Vagina (tissue), 2 donors: ENCODE measurements at regions not wholly inside any gene's neighbourhood (a gene's known extent, or its start where the extent isn't known, plus 50 kb on each side); places are given as distances from the start of the nearest gene placed in this dataset.

Experiments used
- POLR2A ChIP-seq, 2 donors: fragments of 450-650 bp; IDR thresholded peaks; one replicate each; pipeline ENCODE4 v1.6.1; 2017; ENCODE audit warnings: antibody characterized with exemption in 2 of 2, mild to moderate bottlenecking in 2 of 2, moderate library complexity in 2 of 2
- POLR2AphosphoS5 ChIP-seq, 2 donors: sonication (generic); formaldehyde crosslinking; IDR thresholded peaks; one replicate each; pipeline ENCODE4 v1.9.0; 2017; ENCODE audit warnings: antibody characterized with exemption in 2 of 2, mild to moderate bottlenecking in 2 of 2, low read depth in 1 of 2; ENCODE audit not compliant: insufficient read depth in 1 of 2
- TF ChIP-seq, protein P1 (sequence below), 3 experiments: fragments of 450-650 bp in 2 of 3; fragments of 200-600 bp in 1 of 3; sonication (generic) in 1 of 3; IDR thresholded peaks; one replicate each; pipeline ENCODE4 v1.5.1; 2017 to 2019; ENCODE audit warnings: antibody characterized with exemption in 3 of 3, mild to moderate bottlenecking in 2 of 3, moderate library complexity in 2 of 3

DNA sequence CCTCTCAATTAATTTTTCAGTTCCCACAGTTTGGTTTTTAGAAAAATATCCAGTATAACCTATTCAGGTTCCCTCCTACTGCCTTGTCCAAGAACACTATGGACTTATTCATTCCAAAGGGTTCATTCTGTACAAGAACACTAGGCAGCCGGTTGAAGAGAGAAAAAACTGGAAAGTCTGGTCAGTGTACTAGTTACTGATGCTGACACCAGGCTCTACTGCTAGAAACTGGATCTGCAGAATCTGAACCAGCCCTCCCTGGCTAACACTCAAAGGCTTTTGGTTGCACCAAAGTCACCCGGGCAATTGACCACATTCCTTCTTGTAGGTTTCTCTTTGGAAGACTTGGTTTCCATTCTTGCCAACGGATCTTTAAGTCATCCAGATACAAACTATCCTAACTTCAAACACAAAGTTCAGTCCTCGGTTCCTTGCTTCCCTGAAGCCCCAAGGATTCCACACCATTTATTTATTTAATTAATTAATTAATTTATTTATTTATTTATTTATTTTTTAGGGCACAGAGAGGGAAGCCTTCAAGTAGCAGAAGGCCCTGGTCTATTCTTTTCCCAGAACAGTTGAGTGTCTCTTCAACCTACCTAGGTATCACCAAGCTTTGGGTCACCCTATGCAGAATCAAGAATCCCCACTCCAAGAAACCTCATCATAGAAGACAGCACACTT, 268.1 kb downstream of the ADGB start:
- no peak for TF ChIP-seq POLR2A (IDR thresholded peaks at IDR 0.05)
- TF ChIP-seq, protein P1, sequence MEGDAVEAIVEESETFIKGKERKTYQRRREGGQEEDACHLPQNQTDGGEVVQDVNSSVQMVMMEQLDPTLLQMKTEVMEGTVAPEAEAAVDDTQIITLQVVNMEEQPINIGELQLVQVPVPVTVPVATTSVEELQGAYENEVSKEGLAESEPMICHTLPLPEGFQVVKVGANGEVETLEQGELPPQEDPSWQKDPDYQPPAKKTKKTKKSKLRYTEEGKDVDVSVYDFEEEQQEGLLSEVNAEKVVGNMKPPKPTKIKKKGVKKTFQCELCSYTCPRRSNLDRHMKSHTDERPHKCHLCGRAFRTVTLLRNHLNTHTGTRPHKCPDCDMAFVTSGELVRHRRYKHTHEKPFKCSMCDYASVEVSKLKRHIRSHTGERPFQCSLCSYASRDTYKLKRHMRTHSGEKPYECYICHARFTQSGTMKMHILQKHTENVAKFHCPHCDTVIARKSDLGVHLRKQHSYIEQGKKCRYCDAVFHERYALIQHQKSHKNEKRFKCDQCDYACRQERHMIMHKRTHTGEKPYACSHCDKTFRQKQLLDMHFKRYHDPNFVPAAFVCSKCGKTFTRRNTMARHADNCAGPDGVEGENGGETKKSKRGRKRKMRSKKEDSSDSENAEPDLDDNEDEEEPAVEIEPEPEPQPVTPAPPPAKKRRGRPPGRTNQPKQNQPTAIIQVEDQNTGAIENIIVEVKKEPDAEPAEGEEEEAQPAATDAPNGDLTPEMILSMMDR (IDR thresholded peaks at IDR 0.05): no peak
- TF ChIP-seq POLR2AphosphoS5 (IDR thresholded peaks at IDR 0.05; ENCODE audit: insufficient read depth in 1 of 2, low read depth in 1 of 2): no peak
